HepG2 (cell line): ENCODE measurements at regions not wholly inside any gene's neighbourhood (a gene's known extent, or its start where the extent isn't known, plus 50 kb on each side); places are given as distances from the start of the nearest gene placed in this dataset.

ENCODE experiments used
- ATAC-seq: fragments of 200-7000 bp; cut with Tn5 transposase; 3 replicates; pipeline ENCODE4 v1.9.1; 2020; ENCODE audit warnings: mild to moderate bottlenecking, moderate library complexity
- BruUV-seq: library from RNA; stranded (reverse); fragments of 400-500 nt; replicated peaks from 2 replicates; lab custom pipeline; 2021; lab: Mats Ljungman, UMichigan
- CTCF ChIA-PET: fragments of 300-600 bp; formaldehyde crosslinking; extraction: SDS; loops from one replicate; lab custom pipeline; 2021; ENCODE audit warnings: low total read pairs, inconsistent platforms, low intra/inter-chr PET ratio; lab: Yijun Ruan, JAX
- POLR2A ChIA-PET: fragments of 350-600 bp; sonication (Branson Sonifier 250); formaldehyde crosslinking; loops from one replicate; lab custom pipeline; 2020; ENCODE audit warnings: antibody characterized with exemption, inconsistent platforms; lab: Yijun Ruan, JAX
- DNase-seq: peaks from one replicate; pipeline ENCODE4 v3.0.0-alpha.2; 2015; ENCODE audit warnings: low spot score
- FAIRE-seq: peaks from 3 replicates; lab custom pipeline; 2011; peaks lifted over from hg19 to GRCh38; lab: Jason Lieb, UNC
- H2AFZ ChIP-seq: one replicate; pipeline ENCODE4 v1.6.1; 2011; ENCODE audit warnings: low read length, inconsistent platforms
- H3K27ac ChIP-seq: fragments of 300-600 bp; 3 replicates; pipeline ENCODE4 v1.8.0; 2011; ENCODE audit warnings: mixed run types, mild to moderate bottlenecking, mixed read lengths, low read length, inconsistent platforms; ENCODE audit not compliant: insufficient read depth; ENCODE audit errors: extremely low read length
- H3K27me3 ChIP-seq, 2 experiments: fragments of 200-600 bp in 1 of 2; 2 replicates in 1 of 2; 3 replicates in 1 of 2; pipeline versions ENCODE4 v1.6.0 to v1.8.0; 2011; ENCODE audit warnings: low read length in 2 of 2, mild to moderate bottlenecking in 2 of 2, moderate library complexity in 2 of 2, inconsistent platforms in 1 of 2; ENCODE audit not compliant: insufficient read depth in 2 of 2, control insufficient read depth in 1 of 2
- H3K36me3 ChIP-seq, 2 experiments: fragments of 200-600 bp in 1 of 2; replicated peaks in 1 of 2; 2 replicates in 1 of 2; 3 replicates in 1 of 2; pipeline versions ENCODE4 v1.5.1 to v1.8.0; 2011; ENCODE audit warnings: low read length in 2 of 2, inconsistent platforms in 1 of 2; ENCODE audit not compliant: insufficient read depth in 2 of 2, control insufficient read depth in 1 of 2
- H3K4me1 ChIP-seq: 2 replicates; pipeline ENCODE4 v1.5.1; 2012; ENCODE audit warnings: low read length, inconsistent platforms; ENCODE audit not compliant: insufficient read depth
- H3K4me2 ChIP-seq: 2 replicates; pipeline ENCODE4 v1.6.0; 2011; ENCODE audit warnings: low read depth, low read length, inconsistent platforms
- H3K4me3 ChIP-seq, 3 experiments: fragments of 200-600 bp in 1 of 3; sonication (generic), shearing (Covaris generic) in 1 of 3; replicated peaks in 1 of 3; 2 replicates each; pipeline ENCODE4 v1.5.1; 2011 to 2016; ENCODE audit warnings: low read length in 3 of 3, inconsistent platforms in 2 of 3, low read depth in 2 of 3, mild to moderate bottlenecking in 2 of 3, control low read depth in 1 of 3, mixed read lengths in 1 of 3; ENCODE audit not compliant: insufficient read depth in 1 of 3
- H3K79me2 ChIP-seq: one replicate; pipeline ENCODE4 v1.6.1; 2011; ENCODE audit warnings: low read length, inconsistent platforms; ENCODE audit not compliant: insufficient read depth
- H3K9ac ChIP-seq: 2 replicates; pipeline ENCODE4 v1.6.0; 2011; ENCODE audit warnings: mild to moderate bottlenecking, low read depth, low read length, inconsistent platforms; ENCODE audit not compliant: insufficient read depth
- H3K9me3 ChIP-seq: 2 replicates; pipeline ENCODE4 v1.5.1; 2012; ENCODE audit warnings: mild to moderate bottlenecking, low read length
- H4K20me1 ChIP-seq: 2 replicates; pipeline ENCODE4 v1.6.0; 2011; ENCODE audit warnings: inconsistent platforms, mild to moderate bottlenecking, low read length, moderate library complexity; ENCODE audit not compliant: insufficient read depth
- CCAR2 ChIP-seq: fragments of 200-400 bp; formaldehyde crosslinking; optimal IDR thresholded peaks from 2 replicates; pipeline ENCODE3; 2018; ENCODE audit warnings: low read depth, mild to moderate bottlenecking, low read length, moderate library complexity
- HNRNPH1 ChIP-seq: fragments of 200-400 bp; formaldehyde crosslinking; optimal IDR thresholded peaks from 2 replicates; pipeline ENCODE3; 2017; ENCODE audit warnings: mild to moderate bottlenecking, low read depth, low read length
- KLF9 ChIP-seq: IDR thresholded peaks from 2 replicates; pipeline ENCODE4 v1.6.1; 2016; ENCODE audit warnings: low read depth
- MLXIP ChIP-seq: sonication (generic); formaldehyde crosslinking; IDR thresholded peaks from 2 replicates; pipeline ENCODE4 v1.9.0; 2021; ENCODE audit warnings: missing genetic modification reagents, borderline replicate concordance
- MTA1 ChIP-seq: sonication (generic); formaldehyde crosslinking; IDR thresholded peaks from 2 replicates; pipeline ENCODE4 v1.4.0; 2020; ENCODE audit warnings: missing genetic modification reagents, mild to moderate bottlenecking, borderline replicate concordance
- NR2F2 ChIP-seq: IDR thresholded peaks from 2 replicates; pipeline ENCODE4 v1.6.1; 2012; ENCODE audit warnings: low read depth, inconsistent platforms, borderline replicate concordance
- SSRP1 ChIP-seq: IDR thresholded peaks from 2 replicates; pipeline ENCODE4 v1.6.1; 2016; ENCODE audit warnings: control low read depth
- ZFAT ChIP-seq: sonication (generic); formaldehyde crosslinking; conservative IDR thresholded peaks from 2 replicates; pipeline ENCODE4 v1.8.1; 2023; ENCODE audit warnings: missing genetic modification reagents, inconsistent platforms
- ZNF205 ChIP-seq: IDR thresholded peaks from 2 replicates; pipeline ENCODE4 v1.6.1; 2018; ENCODE audit warnings: missing biosample characterization, missing genetic modification reagents
- ZNF543 ChIP-seq: sonication (generic); formaldehyde crosslinking; IDR thresholded peaks from 2 replicates; pipeline ENCODE4 v1.4.0; 2020; ENCODE audit warnings: mild to moderate bottlenecking, missing genetic modification reagents
- ZNF562 ChIP-seq: sonication (generic); formaldehyde crosslinking; IDR thresholded peaks from 2 replicates; pipeline ENCODE4 v1.8.0; 2022; ENCODE audit warnings: missing genetic modification reagents, borderline replicate concordance
- ZNF589 ChIP-seq: sonication (generic); formaldehyde crosslinking; conservative IDR thresholded peaks from 2 replicates; pipeline ENCODE4 v1.8.0; 2022; ENCODE audit warnings: mild to moderate bottlenecking, moderate library complexity, missing genetic modification reagents
- WGBS: methylation state at CpG from one replicate; pipeline ENCODE4 v1.1.6; 2017; ENCODE audit warnings: low lambda C conversion rate; 5-methylcytosine and 5-hydroxymethylcytosine counted together
- in situ Hi-C: cut with HindIII; loops from 2 replicates; pipeline ENCODE4 v1.10.0; 2017; ENCODE audit warnings: low pct_unique_long_range_greater_than_20kb; ENCODE audit not compliant: extremely low pct_ligation_motif_present
- intact Hi-C: fragments of 100-400 bp; cut with micrococcal nuclease; formaldehyde crosslinking; loops from one replicate; pipeline ENCODE4 v1.10.0; 2022; ENCODE audit not compliant: unreplicated experiment
- TF ChIP-seq, protein P1 (sequence below): sonication (generic); formaldehyde crosslinking; IDR thresholded peaks from 2 replicates; pipeline ENCODE4 v1.4.0; 2020; ENCODE audit warnings: mild to moderate bottlenecking, missing genetic modification reagents
- TF ChIP-seq, protein P2 (sequence below): sonication (generic); formaldehyde crosslinking; conservative IDR thresholded peaks from 2 replicates; pipeline ENCODE4 v1.8.1; 2023; ENCODE audit warnings: missing genetic modification reagents

- ChIA-PET CTCF (no interaction called here), POLR2A (no interaction called here)
- H3K27ac ChIP-seq, result no peak overlapping the region
- no peak overlapping the region for H3K9ac ChIP-seq
- no peaks in the 10 kb centered on the region for H4K20me1 ChIP-seq
- H3K27me3 ChIP-seq, result peaks cover 6 to 76% of the 10 kb centered on the region in 2 experiments; a peak in 4 of 5 replicates
- intact Hi-C loops, result no loop called here
- no peaks in the 10 kb centered on the region for H3K4me1 ChIP-seq
- no peaks in the 10 kb centered on the region for H3K9me3 ChIP-seq
- H2AFZ ChIP-seq, result no peak overlapping the region
- no peaks in the 10 kb centered on the region for H3K36me3 ChIP-seq
- H3K4me2 ChIP-seq, result no peak overlapping the region
- FAIRE-seq, result no peak
- H3K4me3 ChIP-seq, result no peak overlapping the region
- ATAC-seq, result no peak
- 41% methylated on average over 10 of the region's 10 CpGs for WGBS
- BruUV-seq, result no TSS peak
- no peaks in the 10 kb centered on the region for H3K79me2 ChIP-seq
- no peak for DNase-seq
- in situ Hi-C loops, result no loop called here
- no peak for TF ChIP-seq MLXIP (CRISPR knock-in tag)
- TF ChIP-seq, protein P1, sequence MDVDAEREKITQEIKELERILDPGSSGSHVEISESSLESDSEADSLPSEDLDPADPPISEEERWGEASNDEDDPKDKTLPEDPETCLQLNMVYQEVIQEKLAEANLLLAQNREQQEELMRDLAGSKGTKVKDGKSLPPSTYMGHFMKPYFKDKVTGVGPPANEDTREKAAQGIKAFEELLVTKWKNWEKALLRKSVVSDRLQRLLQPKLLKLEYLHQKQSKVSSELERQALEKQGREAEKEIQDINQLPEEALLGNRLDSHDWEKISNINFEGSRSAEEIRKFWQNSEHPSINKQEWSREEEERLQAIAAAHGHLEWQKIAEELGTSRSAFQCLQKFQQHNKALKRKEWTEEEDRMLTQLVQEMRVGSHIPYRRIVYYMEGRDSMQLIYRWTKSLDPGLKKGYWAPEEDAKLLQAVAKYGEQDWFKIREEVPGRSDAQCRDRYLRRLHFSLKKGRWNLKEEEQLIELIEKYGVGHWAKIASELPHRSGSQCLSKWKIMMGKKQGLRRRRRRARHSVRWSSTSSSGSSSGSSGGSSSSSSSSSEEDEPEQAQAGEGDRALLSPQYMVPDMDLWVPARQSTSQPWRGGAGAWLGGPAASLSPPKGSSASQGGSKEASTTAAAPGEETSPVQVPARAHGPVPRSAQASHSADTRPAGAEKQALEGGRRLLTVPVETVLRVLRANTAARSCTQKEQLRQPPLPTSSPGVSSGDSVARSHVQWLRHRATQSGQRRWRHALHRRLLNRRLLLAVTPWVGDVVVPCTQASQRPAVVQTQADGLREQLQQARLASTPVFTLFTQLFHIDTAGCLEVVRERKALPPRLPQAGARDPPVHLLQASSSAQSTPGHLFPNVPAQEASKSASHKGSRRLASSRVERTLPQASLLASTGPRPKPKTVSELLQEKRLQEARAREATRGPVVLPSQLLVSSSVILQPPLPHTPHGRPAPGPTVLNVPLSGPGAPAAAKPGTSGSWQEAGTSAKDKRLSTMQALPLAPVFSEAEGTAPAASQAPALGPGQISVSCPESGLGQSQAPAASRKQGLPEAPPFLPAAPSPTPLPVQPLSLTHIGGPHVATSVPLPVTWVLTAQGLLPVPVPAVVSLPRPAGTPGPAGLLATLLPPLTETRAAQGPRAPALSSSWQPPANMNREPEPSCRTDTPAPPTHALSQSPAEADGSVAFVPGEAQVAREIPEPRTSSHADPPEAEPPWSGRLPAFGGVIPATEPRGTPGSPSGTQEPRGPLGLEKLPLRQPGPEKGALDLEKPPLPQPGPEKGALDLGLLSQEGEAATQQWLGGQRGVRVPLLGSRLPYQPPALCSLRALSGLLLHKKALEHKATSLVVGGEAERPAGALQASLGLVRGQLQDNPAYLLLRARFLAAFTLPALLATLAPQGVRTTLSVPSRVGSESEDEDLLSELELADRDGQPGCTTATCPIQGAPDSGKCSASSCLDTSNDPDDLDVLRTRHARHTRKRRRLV, result no peak
- TF ChIP-seq ZNF205 (CRISPR knock-in tag), result no peak
- no peak for TF ChIP-seq NR2F2
- no peak for TF ChIP-seq ZNF543 (CRISPR knock-in tag)
- TF ChIP-seq SSRP1 (CRISPR knock-in tag), result no peak
- TF ChIP-seq, protein P2, sequence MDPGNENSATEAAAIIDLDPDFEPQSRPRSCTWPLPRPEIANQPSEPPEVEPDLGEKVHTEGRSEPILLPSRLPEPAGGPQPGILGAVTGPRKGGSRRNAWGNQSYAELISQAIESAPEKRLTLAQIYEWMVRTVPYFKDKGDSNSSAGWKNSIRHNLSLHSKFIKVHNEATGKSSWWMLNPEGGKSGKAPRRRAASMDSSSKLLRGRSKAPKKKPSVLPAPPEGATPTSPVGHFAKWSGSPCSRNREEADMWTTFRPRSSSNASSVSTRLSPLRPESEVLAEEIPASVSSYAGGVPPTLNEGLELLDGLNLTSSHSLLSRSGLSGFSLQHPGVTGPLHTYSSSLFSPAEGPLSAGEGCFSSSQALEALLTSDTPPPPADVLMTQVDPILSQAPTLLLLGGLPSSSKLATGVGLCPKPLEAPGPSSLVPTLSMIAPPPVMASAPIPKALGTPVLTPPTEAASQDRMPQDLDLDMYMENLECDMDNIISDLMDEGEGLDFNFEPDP (CRISPR knock-in tag), result no peak
- TF ChIP-seq ZNF589 (CRISPR knock-in tag), result no peak
- no peak for TF ChIP-seq HNRNPH1
- no peak for TF ChIP-seq MTA1 (CRISPR knock-in tag)
- no peak for TF ChIP-seq ZFAT (CRISPR knock-in tag)
- no peak for TF ChIP-seq KLF9 (CRISPR knock-in tag)
- no peak for TF ChIP-seq CCAR2
- no peak for TF ChIP-seq ZNF562 (CRISPR knock-in tag)
Measured at GRCh38 chr2:130261099-130261498, 62.9 kb upstream of the TUBA3E start.
